Germinal center (tissue), 1 donor: ENCODE measurements at regions not wholly inside any gene's neighbourhood (a gene's known extent, or its start where the extent isn't known, plus 50 kb on each side); places are given as distances from the start of the nearest gene placed in this dataset.

Experiments used
- DNase-seq: peaks from one replicate; pipeline ENCODE4 v3.0.0; 2012; ENCODE audit warnings: mixed read lengths, low spot score

GRCh38 chr2:238654479-238655197 is 193.2 kb upstream of the TWIST2 start:
- DNase-seq = no peak

GRCh38 chr2:238655198-238655860 is 192.6 kb upstream of the TWIST2 start:
- no peak for DNase-seq

DNA sequence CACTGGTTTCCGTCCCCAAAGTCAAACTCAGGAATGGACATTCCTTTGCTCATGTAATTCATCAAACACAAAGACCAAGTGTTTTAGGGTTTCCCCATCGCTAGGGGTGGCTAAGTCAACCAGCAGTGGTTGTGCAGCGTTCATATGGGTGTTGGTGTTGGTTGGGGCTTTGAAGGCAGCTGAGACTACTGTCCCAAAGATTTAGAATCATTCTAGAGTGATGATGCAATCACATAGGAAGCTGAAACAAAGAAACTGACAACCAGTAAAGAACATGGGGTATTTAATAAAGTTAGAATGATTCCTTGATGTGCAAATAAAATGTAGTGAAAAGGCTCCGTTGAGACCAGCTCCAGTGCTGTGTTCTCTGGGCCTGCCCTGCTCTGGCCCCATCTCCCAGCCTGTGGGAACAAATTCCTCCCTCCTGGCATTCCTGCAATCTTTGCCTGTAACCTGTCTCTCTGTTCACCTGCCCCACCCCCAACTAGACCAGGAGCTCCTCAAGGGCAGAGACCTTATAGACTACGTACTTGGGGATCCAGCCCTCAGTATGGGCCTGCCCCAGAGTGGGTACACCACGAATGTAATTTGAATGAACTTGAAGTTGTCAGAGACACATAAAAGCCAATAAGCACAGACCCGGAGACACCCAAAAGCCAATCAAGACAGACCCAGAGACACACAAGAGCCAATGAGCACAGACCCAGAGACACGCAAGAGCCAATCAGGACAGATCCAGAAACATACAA is 191.7 kb upstream of the TWIST2 start:
- no peak for DNase-seq

DNA sequence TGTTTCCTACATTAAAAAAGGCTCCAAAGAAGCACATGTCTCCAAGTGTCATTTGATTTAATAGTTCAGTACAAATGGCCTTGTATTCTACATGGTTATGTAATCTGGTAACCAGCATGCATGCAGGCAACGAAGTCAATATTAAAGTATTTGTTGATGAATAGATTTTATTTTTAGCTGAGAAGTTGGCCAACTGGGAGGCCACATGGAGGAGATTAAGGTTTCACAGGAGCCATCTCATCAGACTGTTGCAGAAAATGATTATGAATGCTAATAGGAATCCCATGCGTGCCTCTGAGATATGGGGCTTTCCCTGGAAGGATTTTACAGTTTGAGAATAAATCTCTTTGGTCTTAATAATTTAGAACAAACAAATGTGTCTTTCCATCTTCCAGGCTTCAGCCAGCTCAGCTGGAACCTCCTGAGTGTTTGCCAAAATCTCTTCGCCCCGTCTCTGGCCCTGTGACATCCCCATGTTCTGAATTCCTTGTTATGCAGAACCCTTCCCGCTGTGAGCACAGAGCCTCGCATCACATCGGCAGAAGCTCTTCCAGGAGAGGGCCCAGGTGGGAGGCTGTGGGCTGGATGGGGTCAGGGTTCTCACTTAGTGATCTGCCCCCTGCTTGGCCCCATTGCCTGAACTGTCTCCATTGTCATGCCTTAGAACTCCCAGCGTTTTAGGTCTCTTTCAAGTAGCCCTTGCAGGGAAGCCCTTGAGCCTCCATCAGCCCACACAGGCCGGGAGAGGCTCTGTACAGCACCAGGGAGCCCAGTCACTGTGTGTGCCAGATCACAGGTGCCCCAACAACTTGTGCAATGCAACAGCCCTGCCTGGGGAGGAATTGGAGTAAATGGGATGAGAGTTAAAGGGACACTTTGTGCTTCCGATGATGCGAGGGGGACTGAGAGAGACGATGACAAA is 190.5 kb upstream of the TWIST2 start:
- no peak for DNase-seq

GRCh38 chr2:238658054-238658407 is 189.9 kb upstream of the TWIST2 start:
- no peak for DNase-seq

DNA sequence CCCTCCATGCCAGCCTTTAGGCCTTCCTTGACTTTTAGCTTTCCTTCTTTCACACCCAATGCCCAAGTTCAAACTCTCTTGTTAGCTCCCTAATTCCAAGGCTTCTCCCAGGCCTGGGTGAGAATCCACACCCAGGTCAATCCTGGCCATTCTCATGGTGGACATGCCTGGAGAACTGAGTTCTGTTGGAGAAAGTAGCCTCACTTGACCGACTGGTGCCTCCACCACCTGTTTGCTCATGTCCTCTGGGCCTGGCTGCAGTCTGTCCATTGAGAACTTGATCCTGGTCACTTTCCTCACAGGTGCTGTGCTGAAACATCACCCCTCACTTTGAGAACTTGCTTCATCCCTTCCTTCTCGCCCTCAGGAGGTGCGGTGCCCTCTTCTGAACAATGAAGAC is 189.1 kb upstream of the TWIST2 start:
- DNase-seq = no peak

GRCh38 chr2:238659231-238659630 is 188.7 kb upstream of the TWIST2 start:
- DNase-seq = no peak

GRCh38 chr2:238663586-238663985 is 184.3 kb upstream of the TWIST2 start:
- no peak for DNase-seq

DNA sequence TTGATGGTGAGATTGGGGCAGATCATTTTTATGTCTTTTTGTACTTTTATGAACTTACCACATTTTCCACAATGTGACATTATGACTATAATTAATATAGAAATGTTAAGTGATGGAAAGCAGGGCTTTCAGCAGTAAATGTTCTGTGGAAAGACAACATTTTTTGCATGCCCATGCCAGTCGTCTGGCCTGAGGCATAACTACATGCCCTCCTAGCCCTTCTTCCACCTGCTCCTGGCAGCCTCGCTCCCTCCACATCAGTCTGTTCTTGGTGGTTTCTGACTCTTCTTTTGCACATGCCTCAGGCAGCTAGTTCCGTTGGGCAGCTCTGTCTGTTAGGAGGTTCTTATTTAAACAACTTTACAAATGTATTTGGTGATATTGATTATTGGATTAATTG is 182.0 kb upstream of the TWIST2 start:
- DNase-seq = no peak

DNA sequence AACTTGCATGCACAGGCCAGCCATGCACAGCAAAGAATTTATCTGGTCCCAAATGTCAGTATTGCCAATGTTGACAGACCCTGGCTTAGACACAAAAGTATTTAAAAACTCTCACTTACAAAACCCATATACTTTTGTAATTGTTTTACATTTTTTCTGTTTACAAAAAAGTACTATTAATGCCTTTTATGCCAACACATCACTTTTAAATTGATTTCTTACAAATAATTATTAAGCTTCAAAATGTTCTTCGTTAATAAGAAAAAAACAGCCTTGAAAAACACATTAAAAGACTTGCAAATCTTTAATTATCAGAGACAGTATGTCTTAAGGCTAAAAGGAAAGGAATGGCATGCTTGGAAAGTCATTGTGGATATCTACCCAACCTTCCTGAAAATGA is 181.3 kb upstream of the TWIST2 start:
- no peak for DNase-seq

GRCh38 chr2:238667008-238667407 is 180.9 kb upstream of the TWIST2 start:
- no peak for DNase-seq

- DNase-seq = no peak
Observed at GRCh38 chr2:238667639-238668038, 180.2 kb upstream of the TWIST2 start.

GRCh38 chr2:238668426-238668825 is 179.5 kb upstream of the TWIST2 start:
- no peak for DNase-seq

GRCh38 chr2:238669046-238669445 is 178.8 kb upstream of the TWIST2 start:
- no peak for DNase-seq

DNA sequence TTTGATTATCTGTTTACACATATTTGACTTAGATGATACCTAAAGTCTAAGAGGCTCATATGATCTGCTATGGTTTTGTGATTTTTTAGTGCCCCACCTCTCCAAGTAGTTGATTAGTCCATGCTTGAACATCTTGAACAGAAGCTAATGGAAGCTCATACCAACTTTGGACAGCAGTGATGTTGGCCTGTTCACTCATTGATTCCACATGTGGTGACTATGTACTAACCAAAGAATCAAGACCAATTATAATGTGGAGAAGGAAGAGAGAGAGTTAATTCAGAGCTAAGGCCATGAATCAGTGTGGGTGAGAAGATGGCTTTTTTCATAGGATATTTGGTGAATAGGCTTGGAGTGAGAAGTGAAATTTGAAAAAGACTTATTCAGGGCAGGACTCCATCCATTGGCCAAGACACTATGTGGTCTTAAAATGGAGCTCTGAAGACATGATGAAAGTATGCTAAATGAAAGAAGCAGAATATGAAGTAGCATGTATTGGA is 178.3 kb upstream of the TWIST2 start:
- no peak for DNase-seq

DNA sequence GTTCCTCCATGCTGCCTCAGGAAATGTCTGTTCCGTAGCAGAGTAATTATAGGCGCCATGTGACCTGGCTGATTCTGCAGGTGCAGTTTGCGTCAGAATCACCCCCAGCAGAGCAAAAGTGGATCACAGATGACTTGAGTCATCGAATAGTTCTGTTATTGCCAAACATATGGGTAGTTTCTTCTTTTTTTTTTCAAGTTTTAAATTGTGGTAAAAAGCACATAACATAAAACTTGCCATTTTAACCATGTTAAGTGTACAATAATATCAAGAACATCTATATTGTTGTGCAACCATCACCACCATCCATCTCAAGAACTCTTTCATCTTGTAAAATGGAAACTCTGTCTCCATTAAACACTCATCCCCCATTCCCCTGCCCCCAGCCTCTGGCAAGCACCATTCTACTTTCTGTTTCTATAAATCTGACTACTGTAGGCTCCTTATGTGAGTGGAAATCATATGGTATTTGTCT is 177.7 kb upstream of the TWIST2 start:
- DNase-seq = no peak

DNA sequence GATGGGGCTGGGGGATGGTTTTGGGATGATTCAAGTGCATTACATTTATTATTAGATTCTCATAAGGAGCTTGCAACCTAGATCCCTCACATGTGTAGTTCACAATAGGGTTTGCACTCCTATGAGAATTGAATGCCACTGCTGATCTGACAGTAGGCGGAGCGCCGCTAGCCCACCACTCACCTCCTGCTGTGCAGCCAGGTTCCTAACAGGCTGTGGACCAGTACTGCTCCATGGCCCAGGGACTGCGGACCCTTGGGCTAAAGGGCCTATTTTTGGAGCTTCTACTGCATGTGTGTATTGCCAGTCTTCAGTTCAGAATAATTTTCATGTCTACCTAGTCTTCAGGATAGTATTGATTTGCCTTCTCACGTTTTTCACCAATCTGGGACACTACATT is 165.3 kb upstream of the TWIST2 start:
- no peak for DNase-seq

DNA sequence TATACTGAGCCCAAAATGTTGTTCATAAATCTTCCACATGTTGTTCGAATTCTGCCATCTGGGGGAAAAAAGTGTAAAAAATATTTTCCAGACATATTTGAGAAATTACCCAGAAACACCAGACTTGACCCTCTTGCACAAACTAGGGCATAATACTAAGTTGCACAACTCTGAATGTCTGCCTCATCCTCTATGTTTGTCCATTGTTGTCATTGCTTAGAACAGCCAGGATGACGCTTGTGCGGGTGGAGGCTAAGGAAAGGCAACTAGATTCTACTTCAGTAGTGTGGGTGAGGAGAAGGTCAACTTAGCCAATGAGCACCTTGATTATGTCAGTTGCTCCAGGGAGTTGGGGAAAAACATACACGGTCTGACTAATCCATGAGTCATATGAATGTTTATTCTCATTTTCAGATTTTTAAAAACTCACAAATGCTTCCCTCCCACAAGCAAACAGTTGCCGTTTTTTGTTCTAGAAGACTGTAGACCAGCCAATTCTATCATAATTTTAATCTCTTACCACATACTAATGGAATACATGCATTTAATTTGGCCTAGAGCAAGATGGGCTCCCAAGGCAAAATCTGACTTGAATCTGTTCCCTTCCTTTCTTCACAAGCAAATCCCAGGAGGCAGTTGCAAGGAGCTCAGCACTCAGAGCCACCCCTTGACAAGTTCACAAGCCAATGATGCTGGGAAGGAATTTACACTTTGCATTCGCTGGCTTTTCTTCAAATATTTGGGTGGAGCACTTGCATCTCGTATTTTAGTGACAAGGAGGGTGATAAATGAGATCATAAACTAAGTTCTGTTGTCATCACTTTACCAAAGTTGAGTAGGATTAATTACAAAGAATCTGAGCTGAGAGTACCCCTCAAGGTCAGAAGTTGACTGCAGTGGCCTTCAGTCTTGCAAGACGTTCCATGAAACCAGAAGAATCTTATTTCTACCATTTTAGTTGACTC is 163.2 kb upstream of the TWIST2 start:
- no peak for DNase-seq

DNA sequence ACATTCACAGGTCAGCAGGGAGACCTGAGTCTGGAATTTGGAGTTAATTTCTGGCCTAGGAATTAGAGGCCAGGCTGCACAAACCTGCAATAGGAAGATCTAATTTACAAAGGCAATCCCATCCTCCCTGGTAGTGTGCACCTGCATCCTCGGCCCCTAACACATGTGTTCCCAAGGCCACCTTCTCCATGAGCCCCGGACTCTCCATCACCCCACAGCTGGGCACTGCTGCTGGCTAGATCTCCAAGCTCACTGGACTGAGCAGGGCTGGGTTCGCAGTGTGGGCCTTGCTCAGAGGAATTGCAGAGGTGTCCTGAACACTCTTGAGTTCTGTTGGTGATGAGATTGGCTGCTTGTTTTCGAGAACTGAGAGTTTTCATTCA is 162.6 kb upstream of the TWIST2 start:
- no peak for DNase-seq

DNA sequence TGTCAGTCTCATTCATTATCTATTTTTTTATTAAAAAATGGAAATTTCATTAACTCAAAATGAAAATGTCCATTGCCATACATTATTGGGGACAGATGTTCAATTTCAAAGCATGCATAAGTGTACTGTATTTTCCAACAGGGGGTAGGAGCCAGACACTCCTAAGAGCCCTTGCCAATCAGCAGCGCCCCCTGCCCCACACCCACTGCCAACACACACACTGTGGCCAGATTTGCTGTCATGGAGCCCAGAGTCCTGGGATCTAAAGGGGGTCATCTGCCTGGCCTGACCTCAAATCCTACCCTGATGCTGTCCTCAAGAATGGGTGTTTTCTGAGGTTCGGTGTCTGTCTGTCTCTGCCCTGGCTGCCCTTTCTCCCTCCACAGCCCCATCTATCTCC is 162.2 kb upstream of the TWIST2 start:
- no peak for DNase-seq

DNA sequence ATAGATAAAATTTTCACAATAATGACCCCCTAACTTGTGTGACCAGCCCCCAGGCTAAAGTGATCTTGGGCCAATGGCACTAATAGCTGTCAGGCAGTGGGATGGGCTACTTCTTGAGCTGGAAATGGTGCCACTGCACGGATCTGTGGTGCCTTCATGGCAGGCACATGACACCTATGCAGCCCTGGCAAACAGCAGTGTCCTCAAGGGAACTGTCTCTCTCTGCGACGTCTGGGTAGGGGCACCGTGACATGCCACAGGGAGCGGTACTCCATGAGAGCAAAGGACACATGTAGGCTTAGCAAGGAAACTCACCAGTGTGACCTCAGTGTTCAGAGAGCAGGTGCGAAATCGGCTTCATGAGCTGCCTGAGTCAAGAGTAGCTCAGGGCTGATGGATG is 161.7 kb upstream of the TWIST2 start:
- no peak for DNase-seq
